ENCODE measurements at regions not wholly inside any gene's neighbourhood (a gene's known extent, or its start where the extent isn't known, plus 50 kb on each side); places are given as distances from the start of the nearest gene placed in this dataset.
"Not testable (repeated sequence)": the region's sequence is repeated elsewhere in the genome, so short reads cannot be mapped to it uniquely, and the experiment has no call there.

GRCh38 chr6:68122032-68122431 is 513.0 kb upstream of the ADGRB3 start:
- Mint-ChIP-seq H3K27me3 (ENCODE audit: low read depth) (no peaks in the 10 kb centered on the region), H3K9me3 (peaks cover 19% of the 10 kb centered on the region), H3K4me3 (no peak overlapping the region), H3K27ac (no peak overlapping the region), H3K36me3 (ENCODE audit: low read depth) (no peaks in the 10 kb centered on the region), H3K4me1 (no peaks in the 10 kb centered on the region)
- TF ChIP-seq CTCF (IDR thresholded peaks at IDR 0.05; ENCODE audit: unreplicated experiment in 3 of 3) = no peak

- not testable (repeated sequence) for H3K27me3 Mint-ChIP-seq (ENCODE audit: low read depth); H3K4me3 Mint-ChIP-seq; H3K4me1 Mint-ChIP-seq; H3K36me3 Mint-ChIP-seq (ENCODE audit: low read depth); H3K27ac Mint-ChIP-seq
- H3K9me3 Mint-ChIP-seq = peaks cover 19% of the 10 kb centered on the region
Observed at GRCh38 chr6:68120954-68121353, 514.1 kb upstream of the ADGRB3 start.

- no peaks in the 10 kb centered on the region for H3K27me3 Mint-ChIP-seq (ENCODE audit: low read depth)
- no peak overlapping the region for H3K4me3 Mint-ChIP-seq
- no peaks in the 10 kb centered on the region for H3K4me1 Mint-ChIP-seq
- no peak for TF ChIP-seq CTCF (IDR thresholded peaks at IDR 0.05; ENCODE audit: unreplicated experiment in 3 of 3)
- no peaks in the 10 kb centered on the region for H3K36me3 Mint-ChIP-seq (ENCODE audit: low read depth)
- H3K9me3 Mint-ChIP-seq = no peaks in the 10 kb centered on the region
- no peak overlapping the region for H3K27ac Mint-ChIP-seq
Observed at GRCh38 chr6:68114463-68115047, 520.5 kb upstream of the ADGRB3 start.

GRCh38 chr6:68108233-68108835 is 526.7 kb upstream of the ADGRB3 start:
- no peak overlapping the region for H3K27ac Mint-ChIP-seq
- H3K36me3 Mint-ChIP-seq (ENCODE audit: low read depth) = no peaks in the 10 kb centered on the region
- TF ChIP-seq CTCF (IDR thresholded peaks at IDR 0.05; ENCODE audit: unreplicated experiment in 3 of 3) = no peak
- no peaks in the 10 kb centered on the region for H3K27me3 Mint-ChIP-seq (ENCODE audit: low read depth)
- no peak overlapping the region for H3K4me3 Mint-ChIP-seq
- H3K4me1 Mint-ChIP-seq = no peaks in the 10 kb centered on the region
- H3K9me3 Mint-ChIP-seq = no peaks in the 10 kb centered on the region

GRCh38 chr6:68094070-68094469 is 541.0 kb upstream of the ADGRB3 start:
- Mint-ChIP-seq H3K27ac (no peak overlapping the region), H3K4me3 (no peak overlapping the region), H3K36me3 (ENCODE audit: low read depth) (no peaks in the 10 kb centered on the region), H3K4me1 (no peaks in the 10 kb centered on the region), H3K27me3 (ENCODE audit: low read depth) (no peaks in the 10 kb centered on the region), H3K9me3 (no peaks in the 10 kb centered on the region)
- no peak for TF ChIP-seq CTCF (IDR thresholded peaks at IDR 0.05; ENCODE audit: unreplicated experiment in 3 of 3)

- Mint-ChIP-seq H3K27me3 (ENCODE audit: low read depth) (no peaks in the 10 kb centered on the region), H3K27ac (no peak overlapping the region), H3K4me1 (no peaks in the 10 kb centered on the region), H3K9me3 (no peaks in the 10 kb centered on the region), H3K36me3 (ENCODE audit: low read depth) (no peaks in the 10 kb centered on the region), H3K4me3 (no peak overlapping the region)
- TF ChIP-seq CTCF (IDR thresholded peaks at IDR 0.05; ENCODE audit: unreplicated experiment in 3 of 3) = no peak
Observed at GRCh38 chr6:68087399-68088133, 547.5 kb upstream of the ADGRB3 start.

All from nephron (organoid).